HG02798 (cell line): ENCODE measurements at regions not wholly inside any gene's neighbourhood (a gene's known extent, or its start where the extent isn't known, plus 50 kb on each side); places are given as distances from the start of the nearest gene placed in this dataset.

Experiments
- ATAC-seq: cut with Tn5 transposase; IDR thresholded peaks from one replicate; pipeline ENCODE4 v1.9.1; 2021; ENCODE audit warnings: mild to moderate bottlenecking; ENCODE audit not compliant: unreplicated experiment, poor library complexity

- ATAC-seq: no peak
Measured at GRCh38 chr2:41344529-41344928, 703.3 kb upstream of the PKDCC start.

GRCh38 chr2:41353060-41353459 is 694.8 kb upstream of the PKDCC start:
- no peak for ATAC-seq

GRCh38 chr2:41355794-41356193 is 692.0 kb upstream of the PKDCC start:
- ATAC-seq: no peak

- ATAC-seq: no peak
Measured at GRCh38 chr2:41364842-41365241, 683.0 kb upstream of the PKDCC start.

GRCh38 chr2:41375901-41376300 is 671.9 kb upstream of the PKDCC start:
- no peak for ATAC-seq

- no peak for ATAC-seq
Measured at GRCh38 chr2:41377837-41378236, 670.0 kb upstream of the PKDCC start.

GRCh38 chr2:41378420-41378819 is 669.4 kb upstream of the PKDCC start:
- ATAC-seq: no peak

- ATAC-seq: no peak
Measured at GRCh38 chr2:41379496-41380221, 668.2 kb upstream of the PKDCC start.

- ATAC-seq: no peak
Measured at GRCh38 chr2:41381701-41382100, 666.1 kb upstream of the PKDCC start.

GRCh38 chr2:41387519-41387918 is 660.3 kb upstream of the PKDCC start:
- ATAC-seq: no peak

GRCh38 chr2:41393621-41394020 is 654.2 kb upstream of the PKDCC start:
- ATAC-seq: no peak

GRCh38 chr2:41394541-41394940 is 653.3 kb upstream of the PKDCC start:
- ATAC-seq: no peak

GRCh38 chr2:41395692-41396091 is 652.1 kb upstream of the PKDCC start:
- no peak for ATAC-seq

GRCh38 chr2:41399437-41400087 is 648.3 kb upstream of the PKDCC start:
- ATAC-seq: no peak

- ATAC-seq: no peak
Measured at GRCh38 chr2:41400088-41400665, 647.6 kb upstream of the PKDCC start.

GRCh38 chr2:41405441-41405840 is 642.4 kb upstream of the PKDCC start:
- ATAC-seq: no peak

GRCh38 chr2:41409328-41409727 is 638.5 kb upstream of the PKDCC start:
- ATAC-seq: no peak

GRCh38 chr2:41410011-41410410 is 637.8 kb upstream of the PKDCC start:
- no peak for ATAC-seq

- ATAC-seq: no peak
Measured at GRCh38 chr2:41413813-41414485, 633.9 kb upstream of the PKDCC start.

- ATAC-seq: peak; percentile 73
Measured at GRCh38 chr2:41414486-41415230, 633.2 kb upstream of the PKDCC start.
